ENCODE measurements at regions not wholly inside any gene's neighbourhood (a gene's known extent, or its start where the extent isn't known, plus 50 kb on each side); places are given as distances from the start of the nearest gene placed in this dataset.
"Not testable (repeated sequence)": the region's sequence is repeated elsewhere in the genome, so short reads cannot be mapped to it uniquely, and the experiment has no call there.

DNA sequence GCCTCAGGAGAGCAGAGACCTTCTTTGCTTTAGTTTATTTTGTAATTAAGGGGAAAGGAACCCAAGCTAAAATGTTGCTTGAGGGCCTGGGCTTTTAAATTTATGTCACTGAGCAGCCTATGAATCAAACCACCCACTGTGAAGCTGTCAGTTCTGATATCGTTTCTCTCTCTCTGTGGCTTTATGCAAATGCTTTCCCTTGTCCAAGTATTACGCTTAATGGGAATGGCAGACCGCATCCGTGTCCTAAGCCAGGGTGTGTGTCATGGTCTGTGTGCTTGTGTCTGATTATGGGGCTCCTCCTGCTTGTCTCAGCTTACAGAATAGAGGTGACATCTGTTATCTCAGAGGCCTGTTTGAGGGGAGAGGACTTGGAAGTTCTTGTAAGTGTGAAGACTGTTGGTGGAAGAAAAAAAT, 82.4 kb downstream of the EBLN2 start (continued):
- TF ChIP-seq, protein P1, sequence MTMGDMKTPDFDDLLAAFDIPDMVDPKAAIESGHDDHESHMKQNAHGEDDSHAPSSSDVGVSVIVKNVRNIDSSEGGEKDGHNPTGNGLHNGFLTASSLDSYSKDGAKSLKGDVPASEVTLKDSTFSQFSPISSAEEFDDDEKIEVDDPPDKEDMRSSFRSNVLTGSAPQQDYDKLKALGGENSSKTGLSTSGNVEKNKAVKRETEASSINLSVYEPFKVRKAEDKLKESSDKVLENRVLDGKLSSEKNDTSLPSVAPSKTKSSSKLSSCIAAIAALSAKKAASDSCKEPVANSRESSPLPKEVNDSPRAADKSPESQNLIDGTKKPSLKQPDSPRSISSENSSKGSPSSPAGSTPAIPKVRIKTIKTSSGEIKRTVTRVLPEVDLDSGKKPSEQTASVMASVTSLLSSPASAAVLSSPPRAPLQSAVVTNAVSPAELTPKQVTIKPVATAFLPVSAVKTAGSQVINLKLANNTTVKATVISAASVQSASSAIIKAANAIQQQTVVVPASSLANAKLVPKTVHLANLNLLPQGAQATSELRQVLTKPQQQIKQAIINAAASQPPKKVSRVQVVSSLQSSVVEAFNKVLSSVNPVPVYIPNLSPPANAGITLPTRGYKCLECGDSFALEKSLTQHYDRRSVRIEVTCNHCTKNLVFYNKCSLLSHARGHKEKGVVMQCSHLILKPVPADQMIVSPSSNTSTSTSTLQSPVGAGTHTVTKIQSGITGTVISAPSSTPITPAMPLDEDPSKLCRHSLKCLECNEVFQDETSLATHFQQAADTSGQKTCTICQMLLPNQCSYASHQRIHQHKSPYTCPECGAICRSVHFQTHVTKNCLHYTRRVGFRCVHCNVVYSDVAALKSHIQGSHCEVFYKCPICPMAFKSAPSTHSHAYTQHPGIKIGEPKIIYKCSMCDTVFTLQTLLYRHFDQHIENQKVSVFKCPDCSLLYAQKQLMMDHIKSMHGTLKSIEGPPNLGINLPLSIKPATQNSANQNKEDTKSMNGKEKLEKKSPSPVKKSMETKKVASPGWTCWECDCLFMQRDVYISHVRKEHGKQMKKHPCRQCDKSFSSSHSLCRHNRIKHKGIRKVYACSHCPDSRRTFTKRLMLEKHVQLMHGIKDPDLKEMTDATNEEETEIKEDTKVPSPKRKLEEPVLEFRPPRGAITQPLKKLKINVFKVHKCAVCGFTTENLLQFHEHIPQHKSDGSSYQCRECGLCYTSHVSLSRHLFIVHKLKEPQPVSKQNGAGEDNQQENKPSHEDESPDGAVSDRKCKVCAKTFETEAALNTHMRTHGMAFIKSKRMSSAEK (CRISPR knock-in tag; IDR thresholded peaks at IDR 0.05; ENCODE audit: borderline replicate concordance) = no peak
- TF ChIP-seq ESRRA (CRISPR knock-in tag; IDR thresholded peaks at IDR 0.05; ENCODE audit: borderline replicate concordance) = no peak
- TF ChIP-seq, protein P2, sequence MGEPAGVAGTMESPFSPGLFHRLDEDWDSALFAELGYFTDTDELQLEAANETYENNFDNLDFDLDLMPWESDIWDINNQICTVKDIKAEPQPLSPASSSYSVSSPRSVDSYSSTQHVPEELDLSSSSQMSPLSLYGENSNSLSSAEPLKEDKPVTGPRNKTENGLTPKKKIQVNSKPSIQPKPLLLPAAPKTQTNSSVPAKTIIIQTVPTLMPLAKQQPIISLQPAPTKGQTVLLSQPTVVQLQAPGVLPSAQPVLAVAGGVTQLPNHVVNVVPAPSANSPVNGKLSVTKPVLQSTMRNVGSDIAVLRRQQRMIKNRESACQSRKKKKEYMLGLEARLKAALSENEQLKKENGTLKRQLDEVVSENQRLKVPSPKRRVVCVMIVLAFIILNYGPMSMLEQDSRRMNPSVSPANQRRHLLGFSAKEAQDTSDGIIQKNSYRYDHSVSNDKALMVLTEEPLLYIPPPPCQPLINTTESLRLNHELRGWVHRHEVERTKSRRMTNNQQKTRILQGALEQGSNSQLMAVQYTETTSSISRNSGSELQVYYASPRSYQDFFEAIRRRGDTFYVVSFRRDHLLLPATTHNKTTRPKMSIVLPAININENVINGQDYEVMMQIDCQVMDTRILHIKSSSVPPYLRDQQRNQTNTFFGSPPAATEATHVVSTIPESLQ (CRISPR knock-in tag; IDR thresholded peaks at IDR 0.05) = no peak
- TF ChIP-seq, protein P3, sequence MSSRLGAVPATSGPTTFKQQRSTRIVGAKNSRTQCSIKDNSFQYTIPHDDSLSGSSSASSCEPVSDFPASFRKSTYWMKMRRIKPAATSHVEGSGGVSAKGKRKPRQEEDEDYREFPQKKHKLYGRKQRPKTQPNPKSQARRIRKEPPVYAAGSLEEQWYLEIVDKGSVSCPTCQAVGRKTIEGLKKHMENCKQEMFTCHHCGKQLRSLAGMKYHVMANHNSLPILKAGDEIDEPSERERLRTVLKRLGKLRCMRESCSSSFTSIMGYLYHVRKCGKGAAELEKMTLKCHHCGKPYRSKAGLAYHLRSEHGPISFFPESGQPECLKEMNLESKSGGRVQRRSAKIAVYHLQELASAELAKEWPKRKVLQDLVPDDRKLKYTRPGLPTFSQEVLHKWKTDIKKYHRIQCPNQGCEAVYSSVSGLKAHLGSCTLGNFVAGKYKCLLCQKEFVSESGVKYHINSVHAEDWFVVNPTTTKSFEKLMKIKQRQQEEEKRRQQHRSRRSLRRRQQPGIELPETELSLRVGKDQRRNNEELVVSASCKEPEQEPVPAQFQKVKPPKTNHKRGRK (CRISPR knock-in tag; IDR thresholded peaks at IDR 0.05; ENCODE audit: borderline replicate concordance) = no peak

DNA sequence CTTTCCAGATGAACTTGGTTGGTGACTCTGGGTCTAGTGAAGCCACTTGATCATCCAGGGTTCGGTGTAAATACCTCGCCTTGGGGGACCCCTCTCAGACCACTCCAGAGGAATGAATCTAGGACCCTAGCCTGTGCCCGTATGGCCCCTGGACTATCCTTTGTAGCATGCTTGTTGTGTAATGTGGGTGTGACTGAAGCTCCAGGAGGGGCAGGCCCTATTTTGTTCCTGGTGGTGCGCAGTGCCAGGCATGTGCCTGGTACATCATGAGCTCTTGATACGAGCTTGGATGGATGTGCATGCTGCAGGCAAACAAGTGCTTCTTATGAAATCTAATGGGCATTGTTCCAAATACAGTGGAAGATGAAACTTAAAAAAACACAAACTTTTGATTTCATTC, 82.8 kb downstream of the EBLN2 start:
- POLR2A ChIA-PET = no interaction called here

DNA sequence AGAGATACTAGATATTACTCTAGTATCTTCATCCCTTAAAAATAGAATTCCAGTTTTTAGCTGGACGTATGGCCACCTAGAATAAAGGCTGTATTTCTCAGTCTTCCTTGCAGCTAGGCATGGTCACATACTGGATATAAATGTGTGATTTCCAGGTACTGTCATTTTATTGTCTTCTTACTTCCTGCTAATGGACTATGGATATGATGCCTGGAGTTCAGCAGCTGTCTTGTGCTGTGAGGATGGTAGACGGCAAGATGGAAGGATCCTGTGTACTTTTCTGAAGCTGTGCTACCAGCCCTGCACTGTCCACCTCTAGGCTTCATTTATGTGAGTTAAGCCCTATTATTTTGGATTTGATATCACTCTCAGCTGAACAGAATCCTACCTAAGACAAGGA, 83.4 kb downstream of the EBLN2 start:
- H3K36me3 Mint-ChIP-seq = no peaks in the 10 kb centered on the region
- no peaks in the 10 kb centered on the region; the same call in 1 of the 2 replicates for H3K27me3 Mint-ChIP-seq (ENCODE audit: low read depth)
- no peak for DNase-seq (ENCODE audit: low spot score)
- POLR2A ChIA-PET = no interaction called here
- H3K27ac Mint-ChIP-seq = no peak overlapping the region
- H3K4me3 Mint-ChIP-seq = no peak overlapping the region
- CTCF ChIA-PET = interaction anchor here (0.5 to 1.5 kb wide), 3 partner anchors 8 to 414 kb away, joined by 3 to 4 read pairs (median 3); no protein-coding TSS in a partner anchor
- H3K4me1 Mint-ChIP-seq = no peaks in the 10 kb centered on the region
- TF ChIP-seq, protein P4, sequence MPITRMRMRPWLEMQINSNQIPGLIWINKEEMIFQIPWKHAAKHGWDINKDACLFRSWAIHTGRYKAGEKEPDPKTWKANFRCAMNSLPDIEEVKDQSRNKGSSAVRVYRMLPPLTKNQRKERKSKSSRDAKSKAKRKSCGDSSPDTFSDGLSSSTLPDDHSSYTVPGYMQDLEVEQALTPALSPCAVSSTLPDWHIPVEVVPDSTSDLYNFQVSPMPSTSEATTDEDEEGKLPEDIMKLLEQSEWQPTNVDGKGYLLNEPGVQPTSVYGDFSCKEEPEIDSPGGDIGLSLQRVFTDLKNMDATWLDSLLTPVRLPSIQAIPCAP (CRISPR knock-in tag; IDR thresholded peaks at IDR 0.05) = no peak
- TF ChIP-seq ZNF121 (CRISPR knock-in tag; IDR thresholded peaks at IDR 0.05) = no peak
- TF ChIP-seq, protein P5, sequence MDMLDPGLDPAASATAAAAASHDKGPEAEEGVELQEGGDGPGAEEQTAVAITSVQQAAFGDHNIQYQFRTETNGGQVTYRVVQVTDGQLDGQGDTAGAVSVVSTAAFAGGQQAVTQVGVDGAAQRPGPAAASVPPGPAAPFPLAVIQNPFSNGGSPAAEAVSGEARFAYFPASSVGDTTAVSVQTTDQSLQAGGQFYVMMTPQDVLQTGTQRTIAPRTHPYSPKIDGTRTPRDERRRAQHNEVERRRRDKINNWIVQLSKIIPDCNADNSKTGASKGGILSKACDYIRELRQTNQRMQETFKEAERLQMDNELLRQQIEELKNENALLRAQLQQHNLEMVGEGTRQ (CRISPR knock-in tag; IDR thresholded peaks at IDR 0.05) = no peak
- TF ChIP-seq ZNF416 (CRISPR knock-in tag; IDR thresholded peaks at IDR 0.05) = no peak
- TF ChIP-seq, protein P6, sequence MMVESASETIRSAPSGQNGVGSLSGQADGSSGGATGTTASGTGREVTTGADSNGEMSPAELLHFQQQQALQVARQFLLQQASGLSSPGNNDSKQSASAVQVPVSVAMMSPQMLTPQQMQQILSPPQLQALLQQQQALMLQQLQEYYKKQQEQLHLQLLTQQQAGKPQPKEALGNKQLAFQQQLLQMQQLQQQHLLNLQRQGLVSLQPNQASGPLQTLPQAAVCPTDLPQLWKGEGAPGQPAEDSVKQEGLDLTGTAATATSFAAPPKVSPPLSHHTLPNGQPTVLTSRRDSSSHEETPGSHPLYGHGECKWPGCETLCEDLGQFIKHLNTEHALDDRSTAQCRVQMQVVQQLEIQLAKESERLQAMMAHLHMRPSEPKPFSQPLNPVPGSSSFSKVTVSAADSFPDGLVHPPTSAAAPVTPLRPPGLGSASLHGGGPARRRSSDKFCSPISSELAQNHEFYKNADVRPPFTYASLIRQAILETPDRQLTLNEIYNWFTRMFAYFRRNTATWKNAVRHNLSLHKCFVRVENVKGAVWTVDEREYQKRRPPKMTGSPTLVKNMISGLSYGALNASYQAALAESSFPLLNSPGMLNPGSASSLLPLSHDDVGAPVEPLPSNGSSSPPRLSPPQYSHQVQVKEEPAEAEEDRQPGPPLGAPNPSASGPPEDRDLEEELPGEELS (CRISPR knock-in tag; IDR thresholded peaks at IDR 0.05) = no peak
- TF ChIP-seq SP1 (CRISPR knock-in tag; conservative IDR thresholded peaks at IDR 0.05) = no peak
- no peak for ATAC-seq
- no peaks in the 10 kb centered on the region for H3K9me3 Mint-ChIP-seq

More for the DNA sequence above, 82.8 kb downstream of the EBLN2 start:
- DNase-seq (ENCODE audit: low spot score) = no peak
- Mint-ChIP-seq H3K9me3 (no peaks in the 10 kb centered on the region), H3K4me1 (no peaks in the 10 kb centered on the region), H3K27me3 (ENCODE audit: low read depth) (no peaks in the 10 kb centered on the region; the same call in 1 of the 2 replicates), H3K27ac (no peak overlapping the region), H3K36me3 (no peaks in the 10 kb centered on the region), H3K4me3 (no peak overlapping the region)
- TF ChIP-seq NR2C2 (CRISPR knock-in tag; IDR thresholded peaks at IDR 0.05) = no peak
- ATAC-seq = no peak
- CTCF ChIA-PET = interaction anchor here (0.6 to 1.5 kb wide), 3 partner anchors 8 to 364 kb away, joined by 3 to 4 read pairs (median 3); no protein-coding TSS in a partner anchor

DNA sequence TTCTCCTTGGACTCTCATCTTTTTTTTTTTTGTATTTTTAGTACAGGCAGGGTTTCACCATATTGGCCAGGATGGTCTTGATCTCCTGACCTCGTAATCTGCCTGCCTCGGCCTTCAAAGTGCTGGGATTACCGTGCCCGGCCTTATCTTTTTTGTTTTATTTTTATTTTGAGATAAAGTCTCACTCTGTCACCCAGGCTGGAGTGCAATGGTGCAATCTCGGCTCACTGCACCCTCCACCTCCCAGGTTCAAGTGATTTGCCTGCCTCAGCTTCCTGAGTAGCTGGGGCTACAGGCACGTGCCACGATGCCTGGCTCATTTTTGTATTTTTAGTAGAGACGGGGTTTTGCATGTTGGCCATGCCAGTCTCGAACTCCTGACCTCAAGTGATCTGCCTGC, 86.0 kb downstream of the EBLN2 start:
- H3K27ac Mint-ChIP-seq; DNase-seq (ENCODE audit: low spot score); ATAC-seq; H3K4me3 Mint-ChIP-seq; H3K36me3 Mint-ChIP-seq; H3K9me3 Mint-ChIP-seq; H3K27me3 Mint-ChIP-seq (ENCODE audit: low read depth); POLR2A ChIA-PET; CTCF ChIA-PET; H3K4me1 Mint-ChIP-seq: not testable (repeated sequence)

Data from WTC11 (cell line).